PC-9 (cell line): ENCODE measurements at regions not wholly inside any gene's neighbourhood (a gene's known extent, or its start where the extent isn't known, plus 50 kb on each side); places are given as distances from the start of the nearest gene placed in this dataset.

Source experiments
- BruUV-seq: library from RNA; stranded (reverse); fragments of 400-500 nt; replicated peaks from 2 replicates; lab custom pipeline; 2021; lab: Mats Ljungman, UMichigan
- CTCF ChIA-PET: fragments of 300-600 bp; sonication (Branson Sonifier 250); formaldehyde crosslinking; loops from one replicate; lab custom pipeline; 2022; ENCODE audit warnings: antibody characterized with exemption; lab: Charles Lee
- POLR2A ChIA-PET: fragments of 300-600 bp; sonication (Branson Sonifier 250); formaldehyde crosslinking; loops from one replicate; lab custom pipeline; 2022; ENCODE audit warnings: antibody characterized with exemption; ENCODE audit not compliant: unreplicated experiment; lab: Charles Lee
- DNase-seq, 2 experiments: peaks; one replicate each; pipeline versions ENCODE4 v3.0.0 to v3.0.0-alpha.2; 2015 to 2022; ENCODE audit warnings: mixed read lengths in 1 of 2
- H2AFZ ChIP-seq: fragments of 200-600 bp; sonication (generic); 2 replicates; pipeline ENCODE4 v1.8.1; 2017; ENCODE audit warnings: antibody characterized with exemption
- H3F3A ChIP-seq: fragments of 200-600 bp; sonication (generic); 2 replicates; pipeline ENCODE4 v1.8.1; 2017; ENCODE audit warnings: antibody characterized with exemption, mild to moderate bottlenecking, low read depth; ENCODE audit not compliant: insufficient read depth
- H3K27ac ChIP-seq: fragments of 200-600 bp; sonication (generic); 2 replicates; pipeline ENCODE4 v1.6.1; 2016; ENCODE audit warnings: mixed run types
- H3K27me3 ChIP-seq: fragments of 200-600 bp; sonication (generic); 2 replicates; pipeline ENCODE4 v1.6.1; 2016; ENCODE audit warnings: low read depth, mixed run types; ENCODE audit not compliant: insufficient read depth
- H3K36me3 ChIP-seq: fragments of 200-600 bp; sonication (generic); 2 replicates; pipeline ENCODE4 v1.6.1; 2016; ENCODE audit warnings: low read depth, mixed run types
- H3K4me1 ChIP-seq: fragments of 200-600 bp; sonication (generic); replicated peaks from 2 replicates; pipeline ENCODE4 v1.6.1; 2016; ENCODE audit warnings: mixed run types; ENCODE audit not compliant: insufficient read depth
- H3K4me2 ChIP-seq: fragments of 200-600 bp; sonication (generic); 2 replicates; pipeline ENCODE4 v1.6.1; 2017; ENCODE audit warnings: mixed run types
- H3K4me3 ChIP-seq: fragments of 200-600 bp; sonication (generic); 2 replicates; pipeline ENCODE4 v1.6.1; 2016; ENCODE audit warnings: mixed run types
- H3K79me2 ChIP-seq: fragments of 200-600 bp; sonication (generic); 2 replicates; pipeline ENCODE4 v1.6.1; 2017; ENCODE audit warnings: low read depth, mixed run types
- H3K9me2 ChIP-seq: fragments of 200-600 bp; sonication (generic); 2 replicates; pipeline ENCODE4 v1.8.1; 2017; ENCODE audit warnings: mild to moderate bottlenecking; ENCODE audit not compliant: insufficient read depth
- H3K9me3 ChIP-seq: fragments of 200-600 bp; sonication (generic); 2 replicates; pipeline ENCODE4 v1.8.1; 2016; ENCODE audit warnings: low read depth; ENCODE audit not compliant: insufficient read depth
- H4K20me1 ChIP-seq: fragments of 200-600 bp; sonication (generic); 2 replicates; pipeline ENCODE4 v1.8.1; 2017; ENCODE audit not compliant: insufficient read depth
- CTCF ChIP-seq: fragments of 200-600 bp; sonication (generic); conservative IDR thresholded peaks from 2 replicates; pipeline ENCODE4 v1.6.1; 2017; ENCODE audit warnings: mixed run types, antibody characterized with exemption, mild to moderate bottlenecking, moderate library complexity
- EZH2 ChIP-seq: fragments of 200-600 bp; sonication (generic); IDR thresholded peaks from 2 replicates; pipeline ENCODE4 v1.8.0; 2017; ENCODE audit warnings: antibody characterized with exemption, low read depth
- intact Hi-C: fragments of 100-400 bp; cut with micrococcal nuclease; formaldehyde crosslinking; loops from one replicate; pipeline ENCODE4 v1.10.0; 2022; ENCODE audit not compliant: unreplicated experiment

- H3K4me2 ChIP-seq = no peak overlapping the region
- no peaks in the 10 kb centered on the region for H3F3A ChIP-seq
- CTCF ChIA-PET = no interaction called here
- H3K27me3 ChIP-seq = peaks cover 67% of the 10 kb centered on the region
- H3K9me2 ChIP-seq = no peaks in the 10 kb centered on the region
- H3K27ac ChIP-seq = no peak overlapping the region
- BruUV-seq = no TSS peak
- no peak overlapping the region for H3K4me3 ChIP-seq
- H3K36me3 ChIP-seq = no peaks in the 10 kb centered on the region
- intact Hi-C loops = no loop called here
- H4K20me1 ChIP-seq = no peaks in the 10 kb centered on the region
- H3K79me2 ChIP-seq = no peaks in the 10 kb centered on the region
- TF ChIP-seq EZH2 = no peak
- TF ChIP-seq CTCF = no peak
- no peaks in the 10 kb centered on the region for H3K9me3 ChIP-seq
- no peaks in the 10 kb centered on the region for H3K4me1 ChIP-seq
- POLR2A ChIA-PET = no interaction called here
- no peak overlapping the region for H2AFZ ChIP-seq
- DNase-seq = no peak
Observed at GRCh38 chr5:135644816-135645215, 66.0 kb upstream of the CXCL14 start.

- CTCF ChIA-PET = no interaction called here
Observed at GRCh38 chr5:135643881-135644766, 65.3 kb upstream of the CXCL14 start.

GRCh38 chr5:135642934-135643333, 64.1 kb upstream of the CXCL14 start:
- H4K20me1 ChIP-seq = no peaks in the 10 kb centered on the region

More at GRCh38 chr5:135643881-135644766, 65.3 kb upstream of the CXCL14 start:
- no TSS peak for BruUV-seq
- H3K9me2 ChIP-seq = no peaks in the 10 kb centered on the region
- H3K27me3 ChIP-seq = peaks cover 60% of the 10 kb centered on the region
- no peak for DNase-seq
- no peaks in the 10 kb centered on the region for H3F3A ChIP-seq
- no peaks in the 10 kb centered on the region for H3K36me3 ChIP-seq
- H4K20me1 ChIP-seq = no peaks in the 10 kb centered on the region
- no peak overlapping the region for H3K4me3 ChIP-seq
- H3K79me2 ChIP-seq = no peaks in the 10 kb centered on the region
- intact Hi-C loops = no loop called here
- POLR2A ChIA-PET = no interaction called here
- H2AFZ ChIP-seq = no peak overlapping the region
- TF ChIP-seq EZH2 = no peak
- TF ChIP-seq CTCF = no peak
- H3K4me1 ChIP-seq = no peaks in the 10 kb centered on the region
- no peak overlapping the region for H3K27ac ChIP-seq
- no peaks in the 10 kb centered on the region for H3K9me3 ChIP-seq
- no peak overlapping the region for H3K4me2 ChIP-seq

More at GRCh38 chr5:135642934-135643333, 64.1 kb upstream of the CXCL14 start:
- ChIA-PET POLR2A (no interaction called here), CTCF (no interaction called here)
- no peak for DNase-seq
- Histone ChIP-seq H3K4me3 (no peak overlapping the region), H3K9me3 (no peaks in the 10 kb centered on the region), H2AFZ (no peak overlapping the region), H3K27me3 (peaks cover 61% of the 10 kb centered on the region), H3K9me2 (no peaks in the 10 kb centered on the region), H3F3A (no peaks in the 10 kb centered on the region), H3K36me3 (no peaks in the 10 kb centered on the region), H3K27ac (no peak overlapping the region), H3K4me2 (no peak overlapping the region), H3K79me2 (no peaks in the 10 kb centered on the region), H3K4me1 (no peaks in the 10 kb centered on the region)
- TF ChIP-seq CTCF = no peak
- no peak for TF ChIP-seq EZH2
- intact Hi-C loops = no loop called here
- BruUV-seq = no TSS peak
